ENCODE measurements at regions not wholly inside any gene's neighbourhood (a gene's known extent, or its start where the extent isn't known, plus 50 kb on each side); places are given as distances from the start of the nearest gene placed in this dataset.

DNA sequence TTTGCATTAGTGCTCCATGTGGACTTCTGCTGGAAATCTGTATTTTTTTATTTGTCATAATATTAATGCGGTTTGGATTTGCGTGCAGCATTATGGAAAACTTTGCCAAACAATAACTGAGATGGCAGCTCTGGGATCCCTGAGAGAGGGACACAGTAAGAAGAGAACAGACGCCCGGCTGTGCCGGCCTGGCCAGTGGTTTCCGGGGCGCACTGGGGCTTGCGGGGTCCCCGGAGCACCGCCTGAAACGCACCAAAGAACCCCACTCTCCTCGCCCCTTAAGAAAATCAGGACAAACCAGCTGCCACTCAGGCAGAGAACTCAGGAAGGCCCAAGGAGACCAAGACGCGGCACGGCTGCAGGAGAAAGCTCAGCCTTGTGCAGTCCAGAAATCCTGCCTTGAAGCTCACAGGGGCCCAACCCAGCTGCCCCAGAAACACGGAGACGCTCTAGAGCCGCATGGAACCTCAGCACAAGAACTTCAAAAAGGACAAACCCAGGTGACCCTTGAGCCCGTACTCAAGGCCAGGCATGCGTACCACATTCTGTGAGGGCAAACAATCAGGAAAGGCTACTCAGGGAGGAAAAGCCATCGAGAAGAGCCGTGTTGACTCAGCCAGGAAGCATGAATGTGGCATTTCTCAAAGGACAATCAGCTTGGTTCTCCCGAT is 226.5 kb upstream of the CDYL start:
- H3K27ac ChIP-seq = no peak overlapping the region
- TF ChIP-seq ZFX (IDR thresholded peaks at IDR 0.05) = no peak
- TF ChIP-seq, protein P1, sequence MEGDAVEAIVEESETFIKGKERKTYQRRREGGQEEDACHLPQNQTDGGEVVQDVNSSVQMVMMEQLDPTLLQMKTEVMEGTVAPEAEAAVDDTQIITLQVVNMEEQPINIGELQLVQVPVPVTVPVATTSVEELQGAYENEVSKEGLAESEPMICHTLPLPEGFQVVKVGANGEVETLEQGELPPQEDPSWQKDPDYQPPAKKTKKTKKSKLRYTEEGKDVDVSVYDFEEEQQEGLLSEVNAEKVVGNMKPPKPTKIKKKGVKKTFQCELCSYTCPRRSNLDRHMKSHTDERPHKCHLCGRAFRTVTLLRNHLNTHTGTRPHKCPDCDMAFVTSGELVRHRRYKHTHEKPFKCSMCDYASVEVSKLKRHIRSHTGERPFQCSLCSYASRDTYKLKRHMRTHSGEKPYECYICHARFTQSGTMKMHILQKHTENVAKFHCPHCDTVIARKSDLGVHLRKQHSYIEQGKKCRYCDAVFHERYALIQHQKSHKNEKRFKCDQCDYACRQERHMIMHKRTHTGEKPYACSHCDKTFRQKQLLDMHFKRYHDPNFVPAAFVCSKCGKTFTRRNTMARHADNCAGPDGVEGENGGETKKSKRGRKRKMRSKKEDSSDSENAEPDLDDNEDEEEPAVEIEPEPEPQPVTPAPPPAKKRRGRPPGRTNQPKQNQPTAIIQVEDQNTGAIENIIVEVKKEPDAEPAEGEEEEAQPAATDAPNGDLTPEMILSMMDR (conservative IDR thresholded peaks at IDR 0.05) = no peak

DNA sequence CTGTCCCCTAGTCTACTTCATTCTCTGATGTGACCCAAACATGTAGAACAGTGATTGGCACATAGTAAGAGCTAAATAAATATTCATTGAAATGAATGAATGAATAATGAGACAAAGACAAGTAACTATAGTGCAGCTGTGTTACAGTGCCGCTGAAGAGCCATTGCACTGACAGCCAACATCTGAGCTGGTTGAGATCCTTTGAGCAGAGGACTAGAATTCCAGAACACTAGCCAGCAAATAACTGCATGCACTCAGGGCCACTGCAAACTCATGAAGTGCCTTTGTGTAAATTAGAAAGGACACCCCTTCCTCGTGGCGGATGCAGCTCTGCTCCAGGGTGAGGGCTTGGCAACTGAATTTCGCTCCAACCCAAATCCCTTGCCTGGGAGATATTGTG is 230.3 kb upstream of the CDYL start:
- H3K27ac ChIP-seq = no peak overlapping the region
- no peak for TF ChIP-seq ZFX (IDR thresholded peaks at IDR 0.05)
- TF ChIP-seq, protein P1 (conservative IDR thresholded peaks at IDR 0.05) = no peak

DNA sequence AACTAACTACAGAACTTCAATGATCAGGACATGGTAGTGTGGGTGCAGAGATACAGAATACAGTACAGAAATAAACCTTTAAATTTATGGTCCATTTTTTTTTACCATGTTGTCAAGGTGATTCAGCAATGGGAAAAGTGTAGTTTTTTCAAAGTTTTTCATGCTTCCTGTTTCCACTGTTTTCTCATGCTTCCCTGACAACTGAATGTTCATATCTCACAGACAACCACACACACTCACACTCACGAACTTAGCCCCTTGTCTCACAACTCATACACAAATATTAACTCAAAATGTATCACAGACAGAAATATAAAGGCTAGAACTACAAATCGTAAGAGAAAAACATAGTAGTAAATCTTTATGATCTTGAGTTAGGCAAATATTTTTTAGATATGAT is 232.6 kb upstream of the CDYL start:
- no peak for TF ChIP-seq ZFX (IDR thresholded peaks at IDR 0.05)
- TF ChIP-seq, protein P1 (conservative IDR thresholded peaks at IDR 0.05) = no peak
- no peak overlapping the region for H3K27ac ChIP-seq

DNA sequence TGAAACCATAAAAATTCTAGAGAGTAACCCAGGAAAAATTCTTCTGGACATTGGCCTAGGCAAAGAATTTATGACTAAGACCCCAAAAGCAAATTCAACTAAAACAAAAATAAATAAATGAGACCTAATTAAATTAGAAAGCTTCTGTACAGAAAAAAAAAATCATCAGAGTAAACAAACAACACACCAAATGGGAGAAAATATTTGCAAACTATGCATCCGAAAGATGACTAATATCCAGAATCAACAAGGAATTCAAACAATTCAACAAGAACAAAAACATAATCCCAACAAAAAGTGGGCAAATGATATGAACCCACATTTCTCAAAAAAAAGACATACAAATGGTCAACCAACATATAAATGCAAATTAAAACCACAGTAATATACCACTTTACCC is 242.6 kb upstream of the CDYL start:
- no peak overlapping the region for H3K27ac ChIP-seq
- no peak for TF ChIP-seq ZFX (IDR thresholded peaks at IDR 0.05)
- TF ChIP-seq, protein P1 (conservative IDR thresholded peaks at IDR 0.05) = no peak

- no peak overlapping the region for H3K27ac ChIP-seq
- TF ChIP-seq, protein P1 (conservative IDR thresholded peaks at IDR 0.05) = no peak
- TF ChIP-seq ZFX (IDR thresholded peaks at IDR 0.05) = no peak
Measured at GRCh38 chr6:4531406-4531805, 244.8 kb upstream of the CDYL start.

GRCh38 chr6:4522453-4522852 is 253.8 kb upstream of the CDYL start:
- no peak overlapping the region for H3K27ac ChIP-seq
- no peak for TF ChIP-seq ZFX (IDR thresholded peaks at IDR 0.05)
- TF ChIP-seq, protein P1 (conservative IDR thresholded peaks at IDR 0.05) = no peak

DNA sequence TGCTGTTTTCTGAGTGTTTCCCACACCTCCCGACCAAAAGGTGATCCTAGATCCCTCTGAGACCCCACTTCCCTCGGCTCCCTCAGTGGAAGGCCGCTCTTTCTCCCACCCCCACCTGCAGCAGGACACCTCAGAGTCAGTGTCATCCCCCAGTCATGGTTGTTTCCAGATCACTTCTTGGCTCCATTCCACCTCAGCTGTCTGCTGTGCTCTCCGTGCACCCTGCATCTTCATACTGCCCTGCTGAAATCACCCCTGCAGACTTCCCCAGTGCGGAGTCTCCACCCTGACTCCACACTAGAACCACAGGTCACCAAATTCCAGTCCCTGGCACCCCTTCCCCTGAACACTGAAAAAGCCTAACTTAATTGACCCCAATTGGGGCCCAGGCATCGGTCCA is 255.1 kb upstream of the CDYL start:
- no peak for TF ChIP-seq ZFX (IDR thresholded peaks at IDR 0.05)
- TF ChIP-seq, protein P1 (conservative IDR thresholded peaks at IDR 0.05) = no peak
- H3K27ac ChIP-seq = no peak overlapping the region
